HS-27A (cell line): ENCODE measurements at regions not wholly inside any gene's neighbourhood (a gene's known extent, or its start where the extent isn't known, plus 50 kb on each side); places are given as distances from the start of the nearest gene placed in this dataset.

Source experiments
- DNase-seq: peaks from one replicate; pipeline ENCODE4 v3.0.0-alpha.2; 2012; ENCODE audit warnings: low read depth, missing footprints

DNA sequence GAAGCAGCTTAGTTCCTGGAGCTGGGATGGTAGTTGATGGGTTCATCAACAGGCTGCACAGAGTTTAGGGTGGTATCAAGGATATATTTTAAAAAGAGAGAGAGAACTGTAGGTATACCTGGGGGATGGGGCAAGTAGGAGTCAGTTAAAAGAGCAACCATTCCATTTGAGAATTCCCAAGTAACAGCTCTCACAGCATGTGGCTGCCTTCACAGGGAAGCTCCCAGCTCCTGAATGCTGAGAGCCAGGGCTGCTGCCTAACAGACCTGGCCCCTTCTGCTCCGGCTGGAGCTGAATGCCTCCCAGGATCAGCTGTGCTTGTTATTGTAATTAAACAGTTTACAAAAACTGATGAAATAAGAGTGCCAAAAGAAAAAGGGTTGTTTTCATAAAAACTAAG is 58.8 kb upstream of the GPR26 start:
- DNase-seq: no peak

DNA sequence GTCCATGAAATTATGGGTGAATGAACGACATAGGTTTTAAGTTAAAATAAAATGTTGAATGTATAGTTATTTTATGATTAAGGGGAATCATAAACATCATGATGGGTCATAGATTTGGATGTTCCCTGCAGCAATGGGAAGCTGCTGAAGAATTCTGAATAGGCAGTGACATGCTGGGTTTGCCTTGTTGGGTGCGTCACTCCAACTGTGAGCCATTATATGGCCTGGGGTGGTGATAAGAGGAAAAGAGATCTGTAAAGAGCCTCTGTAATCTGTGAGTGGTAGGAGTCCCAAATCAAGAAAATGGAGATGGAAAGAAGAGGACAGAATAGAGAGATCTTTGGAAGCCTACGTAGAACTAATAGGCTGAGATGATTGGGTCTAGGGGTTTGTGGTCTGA is 58.1 kb upstream of the GPR26 start:
- DNase-seq: no peak

DNA sequence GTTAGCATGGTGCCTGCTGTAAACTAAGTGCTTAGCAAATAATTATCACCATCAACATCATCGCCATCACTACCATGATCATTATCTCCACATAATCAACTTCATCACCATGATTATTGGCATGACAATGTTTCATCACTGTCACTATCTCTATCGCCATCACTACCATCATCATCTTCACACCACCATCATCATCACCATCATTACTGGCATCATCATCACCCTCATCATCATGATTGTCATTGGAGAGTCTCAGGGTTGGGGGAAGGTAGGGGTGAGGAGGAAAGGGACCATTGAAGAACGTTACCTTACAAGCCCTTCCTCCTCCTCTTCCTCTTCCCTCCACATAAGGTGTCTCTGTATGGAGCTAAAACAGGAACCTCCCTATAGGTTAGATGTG is 54.9 kb upstream of the GPR26 start:
- no peak for DNase-seq

DNA sequence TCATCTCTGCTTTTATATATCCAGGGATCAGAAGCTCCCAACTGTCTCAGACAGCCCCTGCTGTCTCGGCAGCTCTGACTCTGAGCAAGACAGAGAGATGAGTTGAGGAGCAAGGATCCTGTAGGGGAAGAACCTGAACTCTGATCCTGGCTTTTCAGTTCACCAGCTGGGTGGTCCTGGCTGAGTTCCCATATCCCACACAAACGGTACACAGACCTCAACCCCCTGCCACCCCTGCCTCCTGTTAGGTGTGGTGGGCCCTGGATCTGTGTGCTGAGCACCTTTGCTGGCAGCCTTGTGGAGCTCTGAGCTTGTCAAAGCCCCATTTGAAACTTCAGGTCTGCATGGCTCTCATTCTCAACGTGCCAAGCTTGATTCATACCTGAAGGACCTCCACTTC is 54.3 kb upstream of the GPR26 start:
- DNase-seq: no peak

DNA sequence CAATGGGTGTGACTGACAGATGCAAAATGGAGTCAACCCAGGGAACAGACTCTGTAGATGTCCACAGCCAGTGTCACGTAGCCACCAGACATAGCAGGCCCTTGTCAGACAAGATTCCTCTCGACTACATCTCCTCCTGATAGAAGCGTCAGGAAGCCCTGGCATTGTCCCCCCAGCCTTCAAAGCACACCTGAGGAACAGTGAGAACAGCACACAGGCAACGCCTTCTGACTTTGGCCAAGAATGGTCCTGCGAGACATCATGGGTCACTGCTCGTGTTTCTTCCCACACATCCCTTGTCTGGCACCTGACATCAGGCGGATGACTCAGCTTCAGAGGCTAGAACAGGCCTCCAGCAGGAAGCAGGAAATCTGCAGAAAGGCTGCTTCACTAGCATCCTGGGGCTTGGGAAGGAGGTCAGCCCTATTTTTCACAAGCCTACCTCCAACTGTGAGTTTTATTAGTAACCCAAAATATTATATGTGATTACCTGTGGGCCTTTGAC is 52.8 kb upstream of the GPR26 start:
- no peak for DNase-seq

DNA sequence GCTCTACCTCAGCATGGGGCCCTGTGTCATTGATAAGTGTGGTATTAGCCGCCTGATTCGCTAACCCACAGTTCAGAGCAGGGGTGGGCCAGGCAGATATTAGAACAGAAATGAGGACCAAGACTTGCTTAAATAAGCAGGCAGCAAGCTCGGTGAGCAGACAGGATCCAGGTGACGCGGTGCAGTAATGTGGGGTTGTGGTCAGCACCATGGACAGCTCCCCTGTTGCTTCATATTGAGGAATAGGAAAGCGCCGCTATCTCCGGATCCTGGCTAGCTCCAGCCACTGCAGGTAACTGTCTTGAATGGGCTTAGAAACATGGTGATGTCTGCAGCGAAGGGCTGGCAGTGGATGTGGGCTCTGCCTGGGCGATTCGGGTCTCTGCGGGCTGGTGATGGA is 51.3 kb upstream of the GPR26 start:
- DNase-seq: no peak
